ENCODE measurements at regions not wholly inside any gene's neighbourhood (a gene's known extent, or its start where the extent isn't known, plus 50 kb on each side); places are given as distances from the start of the nearest gene placed in this dataset.

DNA sequence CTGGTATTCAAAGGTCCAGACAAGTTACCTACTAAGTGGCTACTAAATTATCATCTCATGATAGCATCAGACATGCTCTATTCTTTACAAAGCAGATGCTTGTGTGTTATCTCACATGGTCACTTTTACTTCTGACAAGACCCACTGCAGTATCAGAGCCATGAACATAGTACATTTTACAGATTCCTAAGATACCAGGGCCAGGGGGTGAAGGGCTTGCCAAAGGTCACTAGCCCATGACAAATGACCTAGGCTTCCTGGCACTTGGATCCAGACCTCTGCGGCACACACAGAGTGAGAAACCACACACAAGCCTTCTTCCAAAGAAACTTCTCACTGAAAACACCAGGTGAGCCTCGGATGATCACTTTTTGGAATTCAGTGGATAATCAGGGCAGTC, 446.8 kb downstream of the EIPR1 start:
- intact Hi-C loops (cut with micrococcal nuclease), result no loop called here
- H3K27ac Mint-ChIP-seq, result no peak overlapping the region
- no peaks in the 10 kb centered on the region for H3K9me3 Mint-ChIP-seq
- H3K4me3 Mint-ChIP-seq, result no peak overlapping the region
- no peak overlapping the region for H3K27ac ChIP-seq (ENCODE audit: low read length)
- no peaks in the 10 kb centered on the region for H3K27me3 ChIP-seq (ENCODE audit: control insufficient read depth, insufficient read depth, low read length)
- no peaks in the 10 kb centered on the region for H3K4me1 Mint-ChIP-seq
- DNase-seq (no peak), ATAC-seq (no peak)
- H3K36me3 Mint-ChIP-seq, result no peaks in the 10 kb centered on the region
- no peak overlapping the region for H3K4me3 ChIP-seq (ENCODE audit: low read length)
- 94% methylated on average over 2 of the region's 2 CpGs for WGBS (ENCODE audit: insufficient coverage)
- no peaks in the 10 kb centered on the region for H3K4me1 ChIP-seq (ENCODE audit: control insufficient read depth, insufficient read depth, low read length)
- H3K36me3 ChIP-seq (ENCODE audit: control insufficient read depth, insufficient read depth, low read length), result no peaks in the 10 kb centered on the region
- no peaks in the 10 kb centered on the region for H3K27me3 Mint-ChIP-seq (ENCODE audit: low read depth in 2 of 2)
- peaks cover 3% of the 10 kb centered on the region for H3K9me3 ChIP-seq (ENCODE audit: control insufficient read depth, insufficient read depth, low read length)
- TF ChIP-seq, protein P1, sequence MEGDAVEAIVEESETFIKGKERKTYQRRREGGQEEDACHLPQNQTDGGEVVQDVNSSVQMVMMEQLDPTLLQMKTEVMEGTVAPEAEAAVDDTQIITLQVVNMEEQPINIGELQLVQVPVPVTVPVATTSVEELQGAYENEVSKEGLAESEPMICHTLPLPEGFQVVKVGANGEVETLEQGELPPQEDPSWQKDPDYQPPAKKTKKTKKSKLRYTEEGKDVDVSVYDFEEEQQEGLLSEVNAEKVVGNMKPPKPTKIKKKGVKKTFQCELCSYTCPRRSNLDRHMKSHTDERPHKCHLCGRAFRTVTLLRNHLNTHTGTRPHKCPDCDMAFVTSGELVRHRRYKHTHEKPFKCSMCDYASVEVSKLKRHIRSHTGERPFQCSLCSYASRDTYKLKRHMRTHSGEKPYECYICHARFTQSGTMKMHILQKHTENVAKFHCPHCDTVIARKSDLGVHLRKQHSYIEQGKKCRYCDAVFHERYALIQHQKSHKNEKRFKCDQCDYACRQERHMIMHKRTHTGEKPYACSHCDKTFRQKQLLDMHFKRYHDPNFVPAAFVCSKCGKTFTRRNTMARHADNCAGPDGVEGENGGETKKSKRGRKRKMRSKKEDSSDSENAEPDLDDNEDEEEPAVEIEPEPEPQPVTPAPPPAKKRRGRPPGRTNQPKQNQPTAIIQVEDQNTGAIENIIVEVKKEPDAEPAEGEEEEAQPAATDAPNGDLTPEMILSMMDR (IDR thresholded peaks at IDR 0.05), result no peak

DNA sequence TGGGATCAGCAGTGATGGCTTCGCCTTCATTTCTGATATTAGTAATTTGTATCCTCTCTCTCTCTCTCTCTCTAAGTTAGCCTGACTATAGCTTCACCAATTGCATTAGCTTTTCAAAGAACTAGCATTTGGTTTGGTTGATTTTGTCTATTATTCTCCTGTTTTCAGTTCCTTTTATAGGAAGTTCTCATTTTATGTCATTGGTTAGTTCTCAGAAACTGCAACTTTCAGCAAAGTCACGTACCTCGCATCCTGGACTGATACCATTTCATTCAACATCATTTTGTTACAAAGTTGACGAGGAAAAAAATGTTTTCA, 450.8 kb downstream of the EIPR1 start:
- no peaks in the 10 kb centered on the region for H3K4me1 Mint-ChIP-seq
- H3K27ac Mint-ChIP-seq, result no peak overlapping the region
- H3K9me3 ChIP-seq (ENCODE audit: control insufficient read depth, insufficient read depth, low read length), result no peaks in the 10 kb centered on the region
- no peaks in the 10 kb centered on the region for H3K27me3 ChIP-seq (ENCODE audit: control insufficient read depth, insufficient read depth, low read length)
- no peaks in the 10 kb centered on the region for H3K9me3 Mint-ChIP-seq
- ATAC-seq, result no peak
- no peak overlapping the region for H3K4me3 ChIP-seq (ENCODE audit: low read length)
- no peaks in the 10 kb centered on the region for H3K4me1 ChIP-seq (ENCODE audit: control insufficient read depth, insufficient read depth, low read length)
- TF ChIP-seq, protein P1 (IDR thresholded peaks at IDR 0.05), result no peak
- whole genome bisulfite sequencing (ENCODE audit: insufficient coverage), result 100% methylated on average over 1 of the region's 4 CpGs
- no peaks in the 10 kb centered on the region for H3K27me3 Mint-ChIP-seq (ENCODE audit: low read depth in 2 of 2)
- intact Hi-C loops (cut with micrococcal nuclease), result no loop called here
- H3K36me3 Mint-ChIP-seq, result no peaks in the 10 kb centered on the region
- no peak overlapping the region for H3K27ac ChIP-seq (ENCODE audit: low read length)
- H3K36me3 ChIP-seq (ENCODE audit: control insufficient read depth, insufficient read depth, low read length), result no peaks in the 10 kb centered on the region
- DNase-seq, result no peak
- no peak overlapping the region for H3K4me3 Mint-ChIP-seq

DNA sequence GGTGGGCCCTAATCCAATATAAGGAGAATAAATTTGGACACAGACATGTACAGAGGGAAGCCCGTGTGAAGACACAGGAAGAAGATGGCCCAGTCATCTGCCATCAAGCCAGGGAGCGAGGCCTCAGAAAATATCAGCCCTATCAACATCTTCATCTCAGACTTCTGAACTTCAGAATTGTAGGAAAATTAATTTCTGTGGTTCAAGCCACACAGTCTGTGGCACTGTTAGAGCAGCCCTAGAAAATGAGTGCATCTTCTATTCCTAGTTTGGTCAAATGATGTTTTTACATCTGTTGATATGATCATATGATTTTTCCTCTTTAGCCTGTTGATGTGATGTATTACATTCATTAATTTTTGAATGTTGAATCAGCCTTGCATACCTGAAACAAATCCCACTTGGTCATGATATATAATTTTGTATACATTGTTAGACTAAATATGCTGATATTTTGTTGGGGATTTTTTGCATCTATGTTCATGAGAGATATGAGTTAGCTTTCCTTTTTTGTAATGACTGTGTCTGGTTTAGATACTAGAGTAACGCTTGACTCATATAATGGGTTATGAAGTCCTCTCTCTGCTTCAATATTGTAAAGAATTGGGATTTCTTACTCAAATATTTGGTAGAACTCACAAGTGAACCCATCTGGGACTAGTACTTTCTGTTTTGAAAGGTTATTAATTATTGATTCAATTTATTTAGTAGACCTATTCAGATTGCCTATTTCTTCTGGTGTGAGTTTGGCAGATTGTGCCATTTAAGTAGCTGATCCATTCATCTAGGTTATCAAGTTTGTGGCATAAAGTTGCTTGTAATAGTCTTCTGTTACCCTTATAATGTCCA, 451.4 kb downstream of the EIPR1 start:
- TF ChIP-seq, protein P1 (IDR thresholded peaks at IDR 0.05), result no peak
- no peak overlapping the region for H3K27ac ChIP-seq (ENCODE audit: low read length)
- 88% methylated on average over 3 of the region's 3 CpGs for WGBS (ENCODE audit: insufficient coverage)
- Mint-ChIP-seq H3K4me3 (no peak overlapping the region), H3K27me3 (ENCODE audit: low read depth in 2 of 2) (no peaks in the 10 kb centered on the region), H3K27ac (no peak overlapping the region), H3K4me1 (no peaks in the 10 kb centered on the region), H3K9me3 (no peaks in the 10 kb centered on the region), H3K36me3 (no peaks in the 10 kb centered on the region)
- H3K4me3 ChIP-seq (ENCODE audit: low read length), result no peak overlapping the region
- no peaks in the 10 kb centered on the region for H3K27me3 ChIP-seq (ENCODE audit: control insufficient read depth, insufficient read depth, low read length)
- no peaks in the 10 kb centered on the region for H3K4me1 ChIP-seq (ENCODE audit: control insufficient read depth, insufficient read depth, low read length)
- no peak for DNase-seq
- no peak for ATAC-seq
- intact Hi-C loops (cut with micrococcal nuclease), result no loop called here
- H3K36me3 ChIP-seq (ENCODE audit: control insufficient read depth, insufficient read depth, low read length), result no peaks in the 10 kb centered on the region
- H3K9me3 ChIP-seq (ENCODE audit: control insufficient read depth, insufficient read depth, low read length), result no peaks in the 10 kb centered on the region

DNA sequence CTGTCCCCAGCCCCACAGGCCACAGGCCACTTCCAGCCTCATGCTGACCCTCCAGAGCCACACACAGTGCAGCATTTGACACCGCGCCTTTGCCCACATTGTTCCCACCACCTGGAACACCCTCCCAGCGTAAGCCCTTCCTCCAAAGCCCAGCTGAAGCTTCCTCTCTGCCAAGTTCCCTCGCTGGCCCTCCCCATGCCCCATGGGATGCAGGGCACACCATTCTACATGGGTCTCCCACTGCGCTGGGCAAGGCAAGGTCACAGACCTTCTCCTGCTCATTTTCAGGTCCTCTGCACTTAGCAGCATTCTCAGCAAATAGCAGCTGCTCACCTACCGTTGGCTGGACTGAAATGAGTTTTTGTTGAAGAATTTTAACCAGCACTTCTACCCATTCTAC, 455.5 kb downstream of the EIPR1 start:
- no peaks in the 10 kb centered on the region for H3K4me1 Mint-ChIP-seq
- ATAC-seq (no peak), DNase-seq (no peak)
- Histone ChIP-seq H3K4me3 (ENCODE audit: low read length) (no peak overlapping the region), H3K4me1 (ENCODE audit: control insufficient read depth, insufficient read depth, low read length) (no peaks in the 10 kb centered on the region), H3K27ac (ENCODE audit: low read length) (no peak overlapping the region), H3K36me3 (ENCODE audit: control insufficient read depth, insufficient read depth, low read length) (no peaks in the 10 kb centered on the region), H3K27me3 (ENCODE audit: control insufficient read depth, insufficient read depth, low read length) (no peaks in the 10 kb centered on the region), H3K9me3 (ENCODE audit: control insufficient read depth, insufficient read depth, low read length) (no peaks in the 10 kb centered on the region)
- no peak overlapping the region for H3K4me3 Mint-ChIP-seq
- TF ChIP-seq, protein P1 (IDR thresholded peaks at IDR 0.05), result no peak
- 83% methylated on average over 5 of the region's 6 CpGs for WGBS (ENCODE audit: insufficient coverage)
- no peaks in the 10 kb centered on the region for H3K9me3 Mint-ChIP-seq
- H3K27me3 Mint-ChIP-seq (ENCODE audit: low read depth in 2 of 2), result no peaks in the 10 kb centered on the region
- no peak overlapping the region for H3K27ac Mint-ChIP-seq
- H3K36me3 Mint-ChIP-seq, result no peaks in the 10 kb centered on the region
- intact Hi-C loops (cut with micrococcal nuclease), result no loop called here
